ENCODE measurements at regions not wholly inside any gene's neighbourhood (a gene's known extent, or its start where the extent isn't known, plus 50 kb on each side); places are given as distances from the start of the nearest gene placed in this dataset.

DNA sequence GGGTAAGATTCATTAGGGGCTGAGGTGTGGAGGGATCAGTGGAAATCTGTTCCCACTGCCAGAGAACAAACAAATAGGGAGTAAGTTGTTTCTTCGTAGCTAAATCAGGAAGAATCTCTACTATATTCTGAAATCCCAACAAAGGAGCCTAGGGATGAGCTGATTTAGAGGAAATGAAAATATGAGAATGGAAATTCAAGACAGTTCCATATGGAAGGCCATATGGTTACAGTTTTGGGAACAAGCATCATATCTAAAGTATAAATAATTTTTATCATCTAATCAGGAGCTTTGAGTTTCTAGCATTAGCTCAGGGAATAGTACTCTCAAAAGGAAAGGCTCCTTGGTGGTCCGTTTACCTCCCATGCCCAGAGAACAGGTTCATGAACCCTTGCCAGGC, 218.2 kb downstream of the AASDH start:
- no peak overlapping the region for H3K4me3 ChIP-seq (ENCODE audit: low read depth, low read length)
- no peak overlapping the region for H3K27ac ChIP-seq (ENCODE audit: low read depth, low read length)

DNA sequence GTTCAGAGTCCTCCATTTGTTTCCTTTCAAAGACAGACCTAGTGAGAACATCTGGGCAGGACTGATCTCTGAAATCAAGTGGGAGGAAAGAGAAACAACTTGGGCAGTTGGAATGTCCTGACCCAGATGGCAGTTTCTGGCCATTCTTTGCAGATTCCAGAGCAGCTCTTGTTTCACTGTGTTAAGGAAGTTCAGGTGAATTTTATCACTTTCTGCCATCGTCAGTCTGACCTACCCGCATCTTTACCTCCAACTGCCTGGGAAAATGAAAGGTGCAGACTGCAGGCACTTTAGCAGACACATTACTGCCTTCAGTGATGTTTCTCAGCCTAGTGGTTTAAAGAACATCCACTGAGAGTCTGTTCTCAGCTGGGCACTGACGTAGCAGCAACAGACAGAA, 216.2 kb downstream of the CEP135 start:
- no peak for DNase-seq (ENCODE audit: low read depth, low spot score)
- TF ChIP-seq, protein P1, sequence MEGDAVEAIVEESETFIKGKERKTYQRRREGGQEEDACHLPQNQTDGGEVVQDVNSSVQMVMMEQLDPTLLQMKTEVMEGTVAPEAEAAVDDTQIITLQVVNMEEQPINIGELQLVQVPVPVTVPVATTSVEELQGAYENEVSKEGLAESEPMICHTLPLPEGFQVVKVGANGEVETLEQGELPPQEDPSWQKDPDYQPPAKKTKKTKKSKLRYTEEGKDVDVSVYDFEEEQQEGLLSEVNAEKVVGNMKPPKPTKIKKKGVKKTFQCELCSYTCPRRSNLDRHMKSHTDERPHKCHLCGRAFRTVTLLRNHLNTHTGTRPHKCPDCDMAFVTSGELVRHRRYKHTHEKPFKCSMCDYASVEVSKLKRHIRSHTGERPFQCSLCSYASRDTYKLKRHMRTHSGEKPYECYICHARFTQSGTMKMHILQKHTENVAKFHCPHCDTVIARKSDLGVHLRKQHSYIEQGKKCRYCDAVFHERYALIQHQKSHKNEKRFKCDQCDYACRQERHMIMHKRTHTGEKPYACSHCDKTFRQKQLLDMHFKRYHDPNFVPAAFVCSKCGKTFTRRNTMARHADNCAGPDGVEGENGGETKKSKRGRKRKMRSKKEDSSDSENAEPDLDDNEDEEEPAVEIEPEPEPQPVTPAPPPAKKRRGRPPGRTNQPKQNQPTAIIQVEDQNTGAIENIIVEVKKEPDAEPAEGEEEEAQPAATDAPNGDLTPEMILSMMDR (IDR thresholded peaks at IDR 0.05; ENCODE audit: low read depth, low read length), result no peak
- POLR2A ChIA-PET, result no interaction called here
- CTCF ChIA-PET, result no interaction called here
- Histone ChIP-seq H3K4me3 (ENCODE audit: low read depth, low read length) (no peak overlapping the region), H3K9me3 (ENCODE audit: control insufficient read depth, insufficient read depth, low read length) (no peaks in the 10 kb centered on the region), H3K27me3 (ENCODE audit: control insufficient read depth, insufficient read depth, low read length) (no peaks in the 10 kb centered on the region), H3K27ac (ENCODE audit: low read depth, low read length) (no peak overlapping the region)

More for the DNA sequence above, 218.2 kb downstream of the AASDH start:
- Histone ChIP-seq H3K9me3 (ENCODE audit: control insufficient read depth, insufficient read depth, low read length) (no peaks in the 10 kb centered on the region), H3K27me3 (ENCODE audit: control insufficient read depth, insufficient read depth, low read length) (no peaks in the 10 kb centered on the region)
- DNase-seq (ENCODE audit: low read depth, low spot score), result no peak
- TF ChIP-seq, protein P1 (IDR thresholded peaks at IDR 0.05; ENCODE audit: low read depth, low read length), result no peak
- CTCF ChIA-PET, result no interaction called here
- POLR2A ChIA-PET, result no interaction called here

DNA sequence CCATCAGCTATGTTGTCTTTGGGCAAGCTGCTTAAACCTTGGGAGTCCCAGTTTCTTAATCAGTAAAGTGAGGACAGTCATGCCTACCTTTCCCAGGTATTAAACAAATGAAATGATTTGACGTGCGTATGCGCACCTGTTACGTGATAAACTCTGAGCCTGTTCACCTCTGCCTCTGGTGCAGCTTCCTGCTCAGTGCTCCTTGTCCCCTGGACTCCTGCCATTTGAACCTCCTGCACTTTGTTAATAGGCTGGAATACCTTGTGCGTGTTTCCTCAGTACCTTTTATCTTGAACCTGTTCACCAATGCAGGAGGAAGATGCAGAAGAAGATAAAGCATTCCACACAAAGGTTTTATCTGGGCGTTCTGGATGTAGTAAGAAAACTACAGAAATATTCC, 211.9 kb downstream of the CEP135 start:
- Histone ChIP-seq H3K4me3 (ENCODE audit: low read depth, low read length) (no peak overlapping the region), H3K27me3 (ENCODE audit: control insufficient read depth, insufficient read depth, low read length) (no peaks in the 10 kb centered on the region), H3K9me3 (ENCODE audit: control insufficient read depth, insufficient read depth, low read length) (no peaks in the 10 kb centered on the region), H3K27ac (ENCODE audit: low read depth, low read length) (no peak overlapping the region)
- POLR2A ChIA-PET, result no interaction called here
- TF ChIP-seq, protein P1 (IDR thresholded peaks at IDR 0.05; ENCODE audit: low read depth, low read length), result no peak
- CTCF ChIA-PET, result no interaction called here
- DNase-seq (ENCODE audit: low read depth, low spot score), result no peak

DNA sequence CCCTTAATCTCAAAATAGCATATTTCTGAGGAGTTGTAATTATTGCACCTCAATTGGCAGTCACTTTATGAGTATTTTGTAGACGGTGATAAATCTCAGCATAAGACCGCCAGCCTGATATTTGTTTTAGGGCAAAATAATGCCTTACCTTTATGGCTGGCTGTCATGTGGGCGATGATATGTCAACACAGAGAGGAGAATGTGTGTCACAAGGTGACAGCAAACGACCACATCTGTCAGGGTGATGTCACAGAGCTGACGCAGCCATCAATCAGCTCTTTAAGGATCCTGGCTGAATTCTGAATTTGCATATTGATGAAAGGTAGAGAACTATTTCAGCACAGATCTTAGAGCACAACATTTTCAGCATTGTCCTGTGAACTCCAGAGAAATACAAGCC, 209.7 kb downstream of the CEP135 start:
- DNase-seq (ENCODE audit: low read depth, low spot score), result no peak
- TF ChIP-seq, protein P1 (IDR thresholded peaks at IDR 0.05; ENCODE audit: low read depth, low read length), result no peak
- Histone ChIP-seq H3K4me3 (ENCODE audit: low read depth, low read length) (no peak overlapping the region), H3K9me3 (ENCODE audit: control insufficient read depth, insufficient read depth, low read length) (no peaks in the 10 kb centered on the region), H3K27ac (ENCODE audit: low read depth, low read length) (no peak overlapping the region), H3K27me3 (ENCODE audit: control insufficient read depth, insufficient read depth, low read length) (no peaks in the 10 kb centered on the region)
- POLR2A ChIA-PET, result no interaction called here
- CTCF ChIA-PET, result no interaction called here

DNA sequence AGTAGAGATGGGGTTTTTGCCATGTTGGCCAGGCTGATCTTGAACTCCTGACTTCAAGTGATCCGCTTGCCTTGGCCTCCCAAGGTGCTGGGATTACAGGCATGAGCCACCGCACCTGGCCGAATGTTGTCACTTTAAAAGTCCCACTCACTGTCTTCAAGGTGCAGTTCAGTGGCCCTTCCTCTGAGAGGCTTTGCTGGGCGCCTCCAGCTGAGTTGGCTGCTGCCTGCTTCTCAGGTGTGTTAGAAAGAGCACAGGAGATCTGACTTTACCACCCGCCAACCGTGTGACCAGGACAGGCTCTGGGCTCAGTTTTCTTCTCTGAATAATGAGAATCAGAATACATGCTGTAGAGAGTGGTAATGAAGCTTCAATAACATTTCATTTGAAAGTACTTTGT, 207.4 kb downstream of the CEP135 start:
- Histone ChIP-seq H3K27ac (ENCODE audit: low read depth, low read length) (no peak overlapping the region), H3K4me3 (ENCODE audit: low read depth, low read length) (no peak overlapping the region), H3K27me3 (ENCODE audit: control insufficient read depth, insufficient read depth, low read length) (no peaks in the 10 kb centered on the region), H3K9me3 (ENCODE audit: control insufficient read depth, insufficient read depth, low read length) (no peaks in the 10 kb centered on the region)
- ChIA-PET POLR2A (no interaction called here), CTCF (no interaction called here)
- TF ChIP-seq, protein P1 (IDR thresholded peaks at IDR 0.05; ENCODE audit: low read depth, low read length), result no peak
- no peak for DNase-seq (ENCODE audit: low read depth, low spot score)

Data from AG04450 (cell line).